ENCODE measurements at regions not wholly inside any gene's neighbourhood (a gene's known extent, or its start where the extent isn't known, plus 50 kb on each side); places are given as distances from the start of the nearest gene placed in this dataset.

DNA sequence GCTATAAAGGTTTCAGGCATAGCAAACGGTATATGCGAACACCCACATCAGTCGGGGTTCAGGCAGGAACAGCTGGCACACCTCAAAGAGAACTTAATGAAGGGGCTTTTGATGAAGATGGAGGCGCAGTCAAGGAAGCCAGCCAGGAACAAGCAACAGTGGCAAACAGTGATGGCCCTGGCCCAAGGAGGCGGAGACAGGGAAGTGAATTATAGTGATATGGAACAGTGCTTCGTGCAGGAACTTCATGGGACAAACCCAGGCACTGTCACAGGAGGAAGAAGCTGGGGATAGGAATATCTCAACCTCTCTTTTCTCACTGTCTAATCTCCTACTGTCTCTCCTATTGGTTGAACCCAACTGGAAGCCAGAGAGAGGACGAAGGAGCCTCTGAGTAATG is 328.3 kb downstream of the AACS start:
- TF ChIP-seq CTCF (conservative IDR thresholded peaks at IDR 0.05; ENCODE audit: low read length), result no peak
- no peak for DNase-seq (ENCODE audit: low read depth)
- H3K4me3 ChIP-seq (ENCODE audit: low read length), result no peak overlapping the region

- no peak overlapping the region for H3K4me3 ChIP-seq (ENCODE audit: low read length)
- no peak for DNase-seq (ENCODE audit: low read depth)
- no peak for TF ChIP-seq CTCF (conservative IDR thresholded peaks at IDR 0.05; ENCODE audit: low read length)
These were observed 330.5 kb downstream of the AACS start for GRCh38 chr12:125395583-125396215.

- TF ChIP-seq CTCF (conservative IDR thresholded peaks at IDR 0.05; ENCODE audit: low read length), result no peak
- DNase-seq (ENCODE audit: low read depth), result no peak
- H3K4me3 ChIP-seq (ENCODE audit: low read length), result no peak overlapping the region
These were observed 334.3 kb downstream of the AACS start for GRCh38 chr12:125399489-125399888.

- no peak overlapping the region for H3K4me3 ChIP-seq (ENCODE audit: low read length)
- peak; percentile 54 for TF ChIP-seq CTCF (conservative IDR thresholded peaks at IDR 0.05; ENCODE audit: low read length)
- DNase-seq (ENCODE audit: low read depth), result peak; percentile 3
These were observed 337.9 kb downstream of the AACS start for GRCh38 chr12:125402874-125403789.

- no peak for DNase-seq (ENCODE audit: low read depth)
- no peak for TF ChIP-seq CTCF (conservative IDR thresholded peaks at IDR 0.05; ENCODE audit: low read length)
- H3K4me3 ChIP-seq (ENCODE audit: low read length), result no peak overlapping the region
These were observed 338.6 kb downstream of the AACS start for GRCh38 chr12:125403843-125404242.

DNA sequence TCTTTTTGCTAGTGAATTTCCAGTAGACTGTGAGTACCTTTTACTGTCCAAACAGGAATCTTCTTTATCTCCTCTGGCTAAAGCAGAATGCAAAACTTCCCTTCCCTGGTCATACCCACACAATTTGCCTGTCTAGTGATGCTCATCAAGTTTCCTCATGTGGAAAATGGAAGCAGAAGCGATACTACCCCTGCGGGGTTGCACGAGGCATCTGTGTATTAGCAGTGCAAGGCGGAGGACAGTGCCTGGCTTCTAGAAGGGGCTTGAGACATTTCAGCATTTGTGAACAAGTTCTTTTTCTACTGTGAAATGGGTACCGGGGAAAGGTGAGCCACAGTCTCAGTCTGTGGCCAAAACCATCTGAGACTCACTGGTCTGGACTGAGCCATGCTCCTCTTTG is 340.9 kb downstream of the AACS start:
- DNase-seq (ENCODE audit: low read depth), result no peak
- no peak overlapping the region for H3K4me3 ChIP-seq (ENCODE audit: low read length)
- TF ChIP-seq CTCF (conservative IDR thresholded peaks at IDR 0.05; ENCODE audit: low read length), result no peak

GRCh38 chr12:125408718-125409117 is 343.5 kb downstream of the AACS start:
- no peak for DNase-seq (ENCODE audit: low read depth)
- no peak for TF ChIP-seq CTCF (conservative IDR thresholded peaks at IDR 0.05; ENCODE audit: low read length)
- H3K4me3 ChIP-seq (ENCODE audit: low read length), result no peak overlapping the region

Data from AG10803 (cell line).